ENCODE measurements at regions not wholly inside any gene's neighbourhood (a gene's known extent, or its start where the extent isn't known, plus 50 kb on each side); places are given as distances from the start of the nearest gene placed in this dataset.
A peak's percentile ranks its signal among the peaks of the same experiment; 100 is the strongest.

- Histone ChIP-seq H3K14ac (ENCODE audit: insufficient read depth, low read length) (no peak overlapping the region), H3K9ac (ENCODE audit: extremely low read depth, insufficient read length, low read length) (no peak overlapping the region), H2BK15ac (ENCODE audit: low read depth, low read length) (no peak overlapping the region), H3K79me1 (ENCODE audit: insufficient read depth, low read depth, low read length, poor library complexity, severe bottlenecking) (no peaks in the 10 kb centered on the region), H3K4me2 (ENCODE audit: insufficient read depth, insufficient read length, low read length) (no peak overlapping the region), H3T11ph (ENCODE audit: low read length) (no peak overlapping the region), H3K4ac (ENCODE audit: low read depth, low read length) (no peak overlapping the region), H4K91ac (ENCODE audit: insufficient read length, low read depth, low read length) (no peak overlapping the region), H3K79me2 (ENCODE audit: insufficient read depth, low read length) (no peaks in the 10 kb centered on the region), H2AK5ac (ENCODE audit: insufficient read length, low read length) (no peak overlapping the region), H2BK5ac (ENCODE audit: insufficient read length, low read length) (no peak overlapping the region), H2BK20ac (ENCODE audit: low read depth, low read length, poor library complexity, severe bottlenecking) (no peak overlapping the region), H4K20me1 (ENCODE audit: control insufficient read depth, insufficient read depth, insufficient read length) (no peaks in the 10 kb centered on the region), H2BK120ac (ENCODE audit: low read depth, low read length, poor library complexity, severe bottlenecking) (no peak overlapping the region), H4K5ac (ENCODE audit: insufficient read length, low read depth, low read length) (no peak overlapping the region), H4K8ac (replicated peaks; ENCODE audit: insufficient read length, low read depth, low read length) (no peak overlapping the region), H2BK12ac (ENCODE audit: insufficient read length, low read depth, low read length) (no peak overlapping the region), H3K9me3 (ENCODE audit: control insufficient read depth, low read depth, low read length) (no peaks in the 10 kb centered on the region), H3K4me1 (ENCODE audit: insufficient read depth, low read length) (no peaks in the 10 kb centered on the region), H3K56ac (ENCODE audit: insufficient read length, low read depth, low read length) (no peak overlapping the region), H3K23me2 (ENCODE audit: insufficient read length, low read depth, low read length, poor library complexity, severe bottlenecking) (no peaks in the 10 kb centered on the region), H2AFZ (ENCODE audit: low read length) (no peak overlapping the region), H3K27me3 (ENCODE audit: insufficient read depth, low read length) (no peaks in the 10 kb centered on the region), H3K23ac (ENCODE audit: insufficient read length, low read depth, low read length) (no peak overlapping the region), H3K27ac (ENCODE audit: insufficient read length, low read depth, low read length) (no peak overlapping the region), H3K18ac (ENCODE audit: insufficient read length, low read depth, low read length) (no peak overlapping the region)
- Mint-ChIP-seq H3K27me3 (ENCODE audit: low read depth) (peaks cover 7% of the 10 kb centered on the region; the same call in 1 of the 2 replicates), H3K9me3 (no peaks in the 10 kb centered on the region), H3K4me1 (no peaks in the 10 kb centered on the region), H3K36me3 (ENCODE audit: insufficient read depth in 1 of 3, low read depth in 3 of 3) (no peaks in the 10 kb centered on the region), H3K27ac (no peak overlapping the region), H3K4me3 (no peak overlapping the region)
- no peak for DNase-seq
- peak; percentile 67 for TF ChIP-seq CTCF (conservative IDR thresholded peaks at IDR 0.05)
- WGBS (ENCODE audit: extremely low coverage, insufficient read length, low lambda C conversion rate), result no CpG with 5 or more reads among the region's 5 CpGs
Observed at GRCh38 chr6:132218059-132218696, 183.1 kb downstream of the MOXD1 start.
